ENCODE measurements at regions not wholly inside any gene's neighbourhood (a gene's known extent, or its start where the extent isn't known, plus 50 kb on each side); places are given as distances from the start of the nearest gene placed in this dataset.

DNA sequence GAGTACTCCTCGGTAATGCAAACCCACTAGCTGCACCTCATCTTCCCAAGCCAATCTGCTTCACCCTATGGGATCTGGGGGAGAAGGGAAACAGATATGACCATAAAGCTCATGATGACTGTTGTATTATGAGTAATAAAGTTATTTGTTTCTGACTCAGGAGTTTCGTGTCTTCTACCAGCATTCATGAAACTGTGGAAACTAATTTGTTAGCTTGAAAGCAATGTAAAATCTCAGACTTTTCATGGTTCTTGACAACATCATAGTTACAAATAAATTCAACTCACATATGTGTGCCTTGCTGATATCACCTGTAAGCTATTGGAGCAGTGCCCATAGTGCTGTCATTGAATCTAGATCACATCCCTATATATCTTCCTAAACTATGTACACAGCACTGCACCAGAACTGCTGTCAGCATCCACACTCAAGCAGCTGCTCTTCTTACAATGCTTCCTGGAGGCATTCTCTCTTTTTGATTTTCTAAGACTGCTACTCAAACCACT, 135.6 kb upstream of the KYNU start:
- TF ChIP-seq, protein P1, sequence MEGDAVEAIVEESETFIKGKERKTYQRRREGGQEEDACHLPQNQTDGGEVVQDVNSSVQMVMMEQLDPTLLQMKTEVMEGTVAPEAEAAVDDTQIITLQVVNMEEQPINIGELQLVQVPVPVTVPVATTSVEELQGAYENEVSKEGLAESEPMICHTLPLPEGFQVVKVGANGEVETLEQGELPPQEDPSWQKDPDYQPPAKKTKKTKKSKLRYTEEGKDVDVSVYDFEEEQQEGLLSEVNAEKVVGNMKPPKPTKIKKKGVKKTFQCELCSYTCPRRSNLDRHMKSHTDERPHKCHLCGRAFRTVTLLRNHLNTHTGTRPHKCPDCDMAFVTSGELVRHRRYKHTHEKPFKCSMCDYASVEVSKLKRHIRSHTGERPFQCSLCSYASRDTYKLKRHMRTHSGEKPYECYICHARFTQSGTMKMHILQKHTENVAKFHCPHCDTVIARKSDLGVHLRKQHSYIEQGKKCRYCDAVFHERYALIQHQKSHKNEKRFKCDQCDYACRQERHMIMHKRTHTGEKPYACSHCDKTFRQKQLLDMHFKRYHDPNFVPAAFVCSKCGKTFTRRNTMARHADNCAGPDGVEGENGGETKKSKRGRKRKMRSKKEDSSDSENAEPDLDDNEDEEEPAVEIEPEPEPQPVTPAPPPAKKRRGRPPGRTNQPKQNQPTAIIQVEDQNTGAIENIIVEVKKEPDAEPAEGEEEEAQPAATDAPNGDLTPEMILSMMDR (IDR thresholded peaks at IDR 0.05): no peak

- TF ChIP-seq, protein P1 (IDR thresholded peaks at IDR 0.05): no peak
These were observed 142.7 kb upstream of the KYNU start for GRCh38 chr2:142734770-142735169.

- TF ChIP-seq, protein P1 (IDR thresholded peaks at IDR 0.05): no peak
These were observed 143.2 kb upstream of the KYNU start for GRCh38 chr2:142734231-142734630.

DNA sequence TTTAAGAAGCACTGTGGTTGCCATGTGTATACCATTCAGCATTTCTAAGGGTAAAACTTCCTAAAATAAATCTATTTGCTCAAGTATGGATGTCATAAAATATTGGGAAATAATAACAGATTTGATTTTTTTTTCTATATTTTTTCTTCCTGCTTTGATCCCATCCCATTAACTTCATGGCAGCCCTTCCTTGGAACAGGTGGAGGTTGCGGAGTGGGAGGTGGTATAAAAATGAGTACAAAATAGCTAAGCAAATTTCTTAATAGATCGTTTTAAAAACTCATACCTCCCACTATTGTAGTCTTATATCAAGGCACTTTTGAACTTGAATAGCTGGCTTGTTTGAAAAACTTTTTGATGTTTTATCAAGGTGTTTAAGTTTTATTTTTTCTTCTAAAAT, 152.1 kb upstream of the KYNU start:
- TF ChIP-seq, protein P1 (IDR thresholded peaks at IDR 0.05): no peak

GRCh38 chr2:142724713-142725349, 152.6 kb upstream of the KYNU start:
- TF ChIP-seq, protein P1 (IDR thresholded peaks at IDR 0.05): no peak

GRCh38 chr2:142724186-142724585, 153.3 kb upstream of the KYNU start:
- TF ChIP-seq, protein P1 (IDR thresholded peaks at IDR 0.05): no peak

DNA sequence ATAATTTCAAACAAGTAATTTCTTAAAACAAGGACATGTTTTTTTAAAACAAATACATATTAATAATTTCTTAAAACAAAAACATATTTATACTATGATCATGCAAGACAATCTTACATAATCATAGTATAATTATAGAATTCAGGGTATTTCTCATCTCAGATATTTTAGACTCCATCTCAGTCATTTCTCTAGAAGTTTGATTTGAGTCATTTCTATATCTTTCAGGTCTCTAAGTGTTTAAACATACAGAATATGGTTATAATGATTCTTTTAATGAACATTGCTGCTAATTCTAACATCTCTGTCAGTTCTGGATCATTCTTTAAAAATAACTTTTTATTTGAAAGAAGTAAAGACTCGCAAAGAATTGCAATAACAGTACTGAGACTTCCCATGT, 154.2 kb upstream of the KYNU start:
- TF ChIP-seq, protein P1 (IDR thresholded peaks at IDR 0.05): no peak

DNA sequence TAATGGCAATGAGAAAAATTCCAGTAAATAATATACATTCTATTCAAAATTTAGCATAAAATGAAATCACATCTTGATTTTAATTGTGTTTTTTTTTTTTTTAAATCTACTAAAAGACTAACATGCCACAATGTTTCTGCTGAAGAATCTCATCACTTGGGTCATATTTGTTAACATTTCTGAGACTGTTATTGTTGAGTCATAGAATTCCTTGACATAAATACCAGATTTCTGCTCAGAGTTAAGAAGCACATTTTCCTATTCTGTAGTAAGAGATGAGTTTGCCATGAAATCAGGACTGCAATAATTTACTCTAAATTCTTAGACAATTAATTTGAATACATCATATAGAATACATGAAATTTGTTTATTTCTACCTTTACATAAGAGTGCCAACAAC, 154.9 kb upstream of the KYNU start:
- TF ChIP-seq, protein P1 (IDR thresholded peaks at IDR 0.05): no peak

All from LNCAP (cell line).